ENCODE measurements at regions not wholly inside any gene's neighbourhood (a gene's known extent, or its start where the extent isn't known, plus 50 kb on each side); places are given as distances from the start of the nearest gene placed in this dataset.

DNA sequence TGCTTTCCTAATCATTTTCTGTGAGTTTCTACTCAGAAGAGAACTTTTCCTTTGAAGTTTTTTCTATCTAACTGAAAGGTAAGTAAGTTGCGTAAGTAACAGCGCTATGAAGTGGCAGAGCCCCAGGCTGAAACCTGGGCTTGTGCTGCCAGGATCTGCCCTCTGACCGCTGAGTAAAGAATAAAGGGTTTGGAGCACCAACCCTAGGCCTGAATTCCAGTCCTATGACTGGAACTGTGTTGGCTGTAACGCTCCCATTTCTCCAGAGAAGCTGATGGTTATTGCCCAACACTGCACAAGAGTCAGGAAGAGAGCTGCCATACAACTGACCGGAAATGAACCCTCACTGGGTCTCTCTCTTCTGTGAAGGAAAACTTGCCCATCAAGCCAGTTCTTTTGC lies 87.0 kb downstream of the FOXB1 start:
- H3K9me2 ChIP-seq (replicated peaks; ENCODE audit: insufficient read depth, low read length): no peaks in the 10 kb centered on the region
- H3K36me3 ChIP-seq (replicated peaks; ENCODE audit: insufficient read depth, low read length): no peaks in the 10 kb centered on the region
- no peaks in the 10 kb centered on the region for H3K9me3 ChIP-seq (replicated peaks; ENCODE audit: insufficient read depth, low read length)
- DNase-seq: no peak
- no peaks in the 10 kb centered on the region for H4K20me1 ChIP-seq (ENCODE audit: insufficient read depth, low read length)
- H3F3A ChIP-seq (ENCODE audit: insufficient read depth, low read length): no peaks in the 10 kb centered on the region
- no peak overlapping the region for H3K27ac ChIP-seq (ENCODE audit: low read length)
- TF ChIP-seq, protein P1, sequence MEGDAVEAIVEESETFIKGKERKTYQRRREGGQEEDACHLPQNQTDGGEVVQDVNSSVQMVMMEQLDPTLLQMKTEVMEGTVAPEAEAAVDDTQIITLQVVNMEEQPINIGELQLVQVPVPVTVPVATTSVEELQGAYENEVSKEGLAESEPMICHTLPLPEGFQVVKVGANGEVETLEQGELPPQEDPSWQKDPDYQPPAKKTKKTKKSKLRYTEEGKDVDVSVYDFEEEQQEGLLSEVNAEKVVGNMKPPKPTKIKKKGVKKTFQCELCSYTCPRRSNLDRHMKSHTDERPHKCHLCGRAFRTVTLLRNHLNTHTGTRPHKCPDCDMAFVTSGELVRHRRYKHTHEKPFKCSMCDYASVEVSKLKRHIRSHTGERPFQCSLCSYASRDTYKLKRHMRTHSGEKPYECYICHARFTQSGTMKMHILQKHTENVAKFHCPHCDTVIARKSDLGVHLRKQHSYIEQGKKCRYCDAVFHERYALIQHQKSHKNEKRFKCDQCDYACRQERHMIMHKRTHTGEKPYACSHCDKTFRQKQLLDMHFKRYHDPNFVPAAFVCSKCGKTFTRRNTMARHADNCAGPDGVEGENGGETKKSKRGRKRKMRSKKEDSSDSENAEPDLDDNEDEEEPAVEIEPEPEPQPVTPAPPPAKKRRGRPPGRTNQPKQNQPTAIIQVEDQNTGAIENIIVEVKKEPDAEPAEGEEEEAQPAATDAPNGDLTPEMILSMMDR (IDR thresholded peaks at IDR 0.05; ENCODE audit: low read length): no peak
- TF ChIP-seq EZH2phosphoT487 (IDR thresholded peaks at IDR 0.05; ENCODE audit: low read length): no peak
- TF ChIP-seq EZH2 (optimal IDR thresholded peaks at IDR 0.05; ENCODE audit: low read depth, low read length): no peak
- H3K4me3 ChIP-seq (ENCODE audit: low read length): no peak overlapping the region
- no peaks in the 10 kb centered on the region for H3K4me1 ChIP-seq (ENCODE audit: low read length)
- H2AFZ ChIP-seq (ENCODE audit: low read length): no peak overlapping the region
- no peaks in the 10 kb centered on the region for H3K79me2 ChIP-seq (ENCODE audit: low read length)
- no peaks in the 10 kb centered on the region for H3K27me3 ChIP-seq (replicated peaks; ENCODE audit: insufficient read depth, low read length)
- no peak overlapping the region for H3K4me2 ChIP-seq (ENCODE audit: low read depth, low read length)
- no peak overlapping the region for H3K9ac ChIP-seq (ENCODE audit: low read length)

DNA sequence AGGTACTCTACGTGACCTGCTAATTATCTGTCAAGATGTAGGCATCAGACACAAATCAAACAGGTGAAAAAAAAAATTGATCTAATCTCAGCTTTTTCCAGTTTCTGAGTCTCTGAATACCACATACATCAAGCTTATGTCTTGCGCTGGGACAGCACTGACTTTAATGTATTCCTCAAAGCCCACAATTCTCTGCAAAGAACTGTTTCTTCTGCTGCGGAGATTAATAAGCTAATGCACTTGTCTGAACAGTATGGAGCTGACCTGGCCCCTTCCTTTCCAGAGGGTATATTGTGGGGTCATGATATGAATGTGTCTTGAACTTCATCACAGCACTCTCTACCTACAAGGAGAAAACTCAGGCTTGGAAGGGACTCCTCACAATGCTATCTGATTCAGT lies 87.8 kb downstream of the FOXB1 start:
- Histone ChIP-seq H3K79me2 (ENCODE audit: low read length) (no peaks in the 10 kb centered on the region), H3K27me3 (replicated peaks; ENCODE audit: insufficient read depth, low read length) (no peaks in the 10 kb centered on the region), H3K9me2 (replicated peaks; ENCODE audit: insufficient read depth, low read length) (no peaks in the 10 kb centered on the region), H3K4me1 (ENCODE audit: low read length) (no peaks in the 10 kb centered on the region), H3K4me2 (ENCODE audit: low read depth, low read length) (no peak overlapping the region), H3F3A (ENCODE audit: insufficient read depth, low read length) (no peaks in the 10 kb centered on the region), H3K9ac (ENCODE audit: low read length) (no peak overlapping the region), H3K27ac (ENCODE audit: low read length) (no peak overlapping the region), H4K20me1 (ENCODE audit: insufficient read depth, low read length) (no peaks in the 10 kb centered on the region), H3K9me3 (replicated peaks; ENCODE audit: insufficient read depth, low read length) (no peaks in the 10 kb centered on the region), H3K4me3 (ENCODE audit: low read length) (no peak overlapping the region), H2AFZ (ENCODE audit: low read length) (no peak overlapping the region), H3K36me3 (replicated peaks; ENCODE audit: insufficient read depth, low read length) (no peaks in the 10 kb centered on the region)
- TF ChIP-seq EZH2 (optimal IDR thresholded peaks at IDR 0.05; ENCODE audit: low read depth, low read length) (no peak), EZH2phosphoT487 (IDR thresholded peaks at IDR 0.05; ENCODE audit: low read length) (no peak)
- TF ChIP-seq, protein P1 (IDR thresholded peaks at IDR 0.05; ENCODE audit: low read length): no peak
- DNase-seq: no peak

DNA sequence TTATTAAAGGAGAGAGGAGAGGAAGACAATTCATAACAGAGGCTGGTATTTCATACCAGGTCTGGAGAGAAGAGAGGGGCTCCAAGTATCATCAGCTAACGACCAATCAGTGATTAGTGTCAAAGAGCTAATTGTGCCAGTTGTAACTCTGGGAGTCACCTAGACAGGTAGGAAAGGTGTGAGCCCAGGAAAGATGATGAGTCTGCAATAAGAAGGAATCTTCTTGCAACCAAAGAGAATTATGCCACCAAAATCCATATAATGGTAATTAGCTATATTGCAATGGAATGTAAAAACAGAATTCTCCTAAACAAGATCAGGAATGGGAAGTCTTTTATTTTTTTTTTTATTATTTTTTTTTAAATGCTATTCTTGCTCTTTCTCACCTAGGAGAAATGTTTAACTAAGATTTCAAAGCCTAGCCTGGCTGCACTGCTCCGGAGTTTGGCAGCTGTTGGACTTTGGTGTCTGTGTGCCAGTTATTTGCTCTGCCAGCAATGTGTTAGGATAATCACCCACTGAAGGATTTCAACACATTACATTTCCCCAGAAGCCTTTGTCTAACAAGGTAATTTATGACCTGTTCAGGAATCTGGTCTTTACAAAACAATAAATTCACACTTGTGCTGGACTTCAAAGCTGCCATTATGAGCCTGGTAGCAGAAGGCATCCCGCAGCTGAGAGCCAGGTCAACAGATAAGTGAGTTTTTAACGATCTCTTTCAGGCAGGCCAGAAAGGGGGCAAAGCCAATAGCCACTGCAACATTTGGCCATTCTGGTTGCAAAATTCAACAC lies 89.4 kb downstream of the FOXB1 start:
- Histone ChIP-seq H2AFZ (ENCODE audit: low read length) (no peak overlapping the region), H3K4me1 (ENCODE audit: low read length) (no peaks in the 10 kb centered on the region), H3F3A (ENCODE audit: insufficient read depth, low read length) (no peaks in the 10 kb centered on the region), H3K36me3 (replicated peaks; ENCODE audit: insufficient read depth, low read length) (no peaks in the 10 kb centered on the region), H3K27me3 (replicated peaks; ENCODE audit: insufficient read depth, low read length) (no peaks in the 10 kb centered on the region), H3K4me2 (ENCODE audit: low read depth, low read length) (no peak overlapping the region), H3K9me2 (replicated peaks; ENCODE audit: insufficient read depth, low read length) (no peaks in the 10 kb centered on the region), H3K79me2 (ENCODE audit: low read length) (no peaks in the 10 kb centered on the region), H3K27ac (ENCODE audit: low read length) (no peak overlapping the region), H3K4me3 (ENCODE audit: low read length) (no peak overlapping the region), H4K20me1 (ENCODE audit: insufficient read depth, low read length) (no peaks in the 10 kb centered on the region), H3K9ac (ENCODE audit: low read length) (no peak overlapping the region), H3K9me3 (replicated peaks; ENCODE audit: insufficient read depth, low read length) (no peaks in the 10 kb centered on the region)
- TF ChIP-seq, protein P1 (IDR thresholded peaks at IDR 0.05; ENCODE audit: low read length): no peak
- TF ChIP-seq EZH2 (optimal IDR thresholded peaks at IDR 0.05; ENCODE audit: low read depth, low read length): no peak
- TF ChIP-seq EZH2phosphoT487 (IDR thresholded peaks at IDR 0.05; ENCODE audit: low read length): no peak
- DNase-seq: no peak

Data from MM.1S (cell line).